H1 (cell line): ENCODE measurements at regions not wholly inside any gene's neighbourhood (a gene's known extent, or its start where the extent isn't known, plus 50 kb on each side); places are given as distances from the start of the nearest gene placed in this dataset.

Experiments used
- TF ChIP-seq, protein P1 (sequence below): fragments of 300-600 bp; sonication (generic); IDR thresholded peaks from 2 replicates; pipeline ENCODE4 v1.7.1; 2012; ENCODE audit warnings: low read length, moderate library complexity, mild to moderate bottlenecking, inconsistent platforms; ENCODE audit not compliant: insufficient replicate concordance

DNA sequence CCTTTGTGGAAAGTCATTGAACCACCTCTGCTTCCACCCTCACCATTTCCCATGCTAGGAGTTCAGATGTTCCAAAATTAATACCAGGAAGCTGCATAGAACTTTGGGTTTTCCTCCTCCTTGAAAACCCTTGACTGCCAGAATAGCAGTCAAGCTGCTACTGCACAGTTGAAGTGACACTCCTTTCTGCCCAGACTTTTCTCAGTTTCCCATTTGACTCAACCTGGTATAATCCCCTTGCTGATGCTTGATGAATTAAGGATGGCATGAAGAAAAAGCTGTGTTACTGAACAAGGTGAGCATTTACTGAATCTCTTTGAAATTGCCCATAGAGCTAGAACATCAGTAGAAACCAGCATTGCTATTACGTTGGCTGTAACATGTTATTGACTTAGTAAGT is 286.0 kb downstream of the EDEM1 start (continued):
- TF ChIP-seq, protein P1, sequence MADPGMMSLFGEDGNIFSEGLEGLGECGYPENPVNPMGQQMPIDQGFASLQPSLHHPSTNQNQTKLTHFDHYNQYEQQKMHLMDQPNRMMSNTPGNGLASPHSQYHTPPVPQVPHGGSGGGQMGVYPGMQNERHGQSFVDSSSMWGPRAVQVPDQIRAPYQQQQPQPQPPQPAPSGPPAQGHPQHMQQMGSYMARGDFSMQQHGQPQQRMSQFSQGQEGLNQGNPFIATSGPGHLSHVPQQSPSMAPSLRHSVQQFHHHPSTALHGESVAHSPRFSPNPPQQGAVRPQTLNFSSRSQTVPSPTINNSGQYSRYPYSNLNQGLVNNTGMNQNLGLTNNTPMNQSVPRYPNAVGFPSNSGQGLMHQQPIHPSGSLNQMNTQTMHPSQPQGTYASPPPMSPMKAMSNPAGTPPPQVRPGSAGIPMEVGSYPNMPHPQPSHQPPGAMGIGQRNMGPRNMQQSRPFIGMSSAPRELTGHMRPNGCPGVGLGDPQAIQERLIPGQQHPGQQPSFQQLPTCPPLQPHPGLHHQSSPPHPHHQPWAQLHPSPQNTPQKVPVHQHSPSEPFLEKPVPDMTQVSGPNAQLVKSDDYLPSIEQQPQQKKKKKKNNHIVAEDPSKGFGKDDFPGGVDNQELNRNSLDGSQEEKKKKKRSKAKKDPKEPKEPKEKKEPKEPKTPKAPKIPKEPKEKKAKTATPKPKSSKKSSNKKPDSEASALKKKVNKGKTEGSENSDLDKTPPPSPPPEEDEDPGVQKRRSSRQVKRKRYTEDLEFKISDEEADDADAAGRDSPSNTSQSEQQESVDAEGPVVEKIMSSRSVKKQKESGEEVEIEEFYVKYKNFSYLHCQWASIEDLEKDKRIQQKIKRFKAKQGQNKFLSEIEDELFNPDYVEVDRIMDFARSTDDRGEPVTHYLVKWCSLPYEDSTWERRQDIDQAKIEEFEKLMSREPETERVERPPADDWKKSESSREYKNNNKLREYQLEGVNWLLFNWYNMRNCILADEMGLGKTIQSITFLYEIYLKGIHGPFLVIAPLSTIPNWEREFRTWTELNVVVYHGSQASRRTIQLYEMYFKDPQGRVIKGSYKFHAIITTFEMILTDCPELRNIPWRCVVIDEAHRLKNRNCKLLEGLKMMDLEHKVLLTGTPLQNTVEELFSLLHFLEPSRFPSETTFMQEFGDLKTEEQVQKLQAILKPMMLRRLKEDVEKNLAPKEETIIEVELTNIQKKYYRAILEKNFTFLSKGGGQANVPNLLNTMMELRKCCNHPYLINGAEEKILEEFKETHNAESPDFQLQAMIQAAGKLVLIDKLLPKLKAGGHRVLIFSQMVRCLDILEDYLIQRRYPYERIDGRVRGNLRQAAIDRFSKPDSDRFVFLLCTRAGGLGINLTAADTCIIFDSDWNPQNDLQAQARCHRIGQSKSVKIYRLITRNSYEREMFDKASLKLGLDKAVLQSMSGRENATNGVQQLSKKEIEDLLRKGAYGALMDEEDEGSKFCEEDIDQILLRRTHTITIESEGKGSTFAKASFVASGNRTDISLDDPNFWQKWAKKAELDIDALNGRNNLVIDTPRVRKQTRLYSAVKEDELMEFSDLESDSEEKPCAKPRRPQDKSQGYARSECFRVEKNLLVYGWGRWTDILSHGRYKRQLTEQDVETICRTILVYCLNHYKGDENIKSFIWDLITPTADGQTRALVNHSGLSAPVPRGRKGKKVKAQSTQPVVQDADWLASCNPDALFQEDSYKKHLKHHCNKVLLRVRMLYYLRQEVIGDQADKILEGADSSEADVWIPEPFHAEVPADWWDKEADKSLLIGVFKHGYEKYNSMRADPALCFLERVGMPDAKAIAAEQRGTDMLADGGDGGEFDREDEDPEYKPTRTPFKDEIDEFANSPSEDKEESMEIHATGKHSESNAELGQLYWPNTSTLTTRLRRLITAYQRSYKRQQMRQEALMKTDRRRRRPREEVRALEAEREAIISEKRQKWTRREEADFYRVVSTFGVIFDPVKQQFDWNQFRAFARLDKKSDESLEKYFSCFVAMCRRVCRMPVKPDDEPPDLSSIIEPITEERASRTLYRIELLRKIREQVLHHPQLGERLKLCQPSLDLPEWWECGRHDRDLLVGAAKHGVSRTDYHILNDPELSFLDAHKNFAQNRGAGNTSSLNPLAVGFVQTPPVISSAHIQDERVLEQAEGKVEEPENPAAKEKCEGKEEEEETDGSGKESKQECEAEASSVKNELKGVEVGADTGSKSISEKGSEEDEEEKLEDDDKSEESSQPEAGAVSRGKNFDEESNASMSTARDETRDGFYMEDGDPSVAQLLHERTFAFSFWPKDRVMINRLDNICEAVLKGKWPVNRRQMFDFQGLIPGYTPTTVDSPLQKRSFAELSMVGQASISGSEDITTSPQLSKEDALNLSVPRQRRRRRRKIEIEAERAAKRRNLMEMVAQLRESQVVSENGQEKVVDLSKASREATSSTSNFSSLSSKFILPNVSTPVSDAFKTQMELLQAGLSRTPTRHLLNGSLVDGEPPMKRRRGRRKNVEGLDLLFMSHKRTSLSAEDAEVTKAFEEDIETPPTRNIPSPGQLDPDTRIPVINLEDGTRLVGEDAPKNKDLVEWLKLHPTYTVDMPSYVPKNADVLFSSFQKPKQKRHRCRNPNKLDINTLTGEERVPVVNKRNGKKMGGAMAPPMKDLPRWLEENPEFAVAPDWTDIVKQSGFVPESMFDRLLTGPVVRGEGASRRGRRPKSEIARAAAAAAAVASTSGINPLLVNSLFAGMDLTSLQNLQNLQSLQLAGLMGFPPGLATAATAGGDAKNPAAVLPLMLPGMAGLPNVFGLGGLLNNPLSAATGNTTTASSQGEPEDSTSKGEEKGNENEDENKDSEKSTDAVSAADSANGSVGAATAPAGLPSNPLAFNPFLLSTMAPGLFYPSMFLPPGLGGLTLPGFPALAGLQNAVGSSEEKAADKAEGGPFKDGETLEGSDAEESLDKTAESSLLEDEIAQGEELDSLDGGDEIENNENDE, result no peak
